Brain microvascular endothelial cell (primary cell): ENCODE measurements at regions not wholly inside any gene's neighbourhood (a gene's known extent, or its start where the extent isn't known, plus 50 kb on each side); places are given as distances from the start of the nearest gene placed in this dataset.

Experiments
- DNase-seq: peaks from one replicate; pipeline ENCODE4 v3.0.0-alpha.2; 2020
- H3K27ac ChIP-seq: fragments of 250-450 bp; sonication (Bioruptor Pico); 2 replicates; pipeline ENCODE4 v1.5.1; 2020; ENCODE audit warnings: mild to moderate bottlenecking, moderate library complexity
- H3K27me3 ChIP-seq: fragments of 250-450 bp; sonication (Bioruptor Pico); replicated peaks from 2 replicates; pipeline ENCODE4 v1.5.1; 2020; ENCODE audit warnings: mild to moderate bottlenecking
- H3K36me3 ChIP-seq: fragments of 250-450 bp; sonication (Bioruptor Pico); replicated peaks from 2 replicates; pipeline ENCODE4 v1.5.1; 2020; ENCODE audit warnings: mild to moderate bottlenecking
- H3K4me3 ChIP-seq: 2 replicates; pipeline ENCODE4 v1.5.1; 2011; ENCODE audit warnings: low read depth, mild to moderate bottlenecking, control low read depth, low read length, moderate library complexity
- in situ Hi-C: cut with HindIII; loops from 2 replicates; pipeline ENCODE4 v1.10.0; 2017; ENCODE audit warnings: low sequenced_read_pairs, low pct_ligation_motif_present
- TF ChIP-seq, protein P1 (sequence below): IDR thresholded peaks from 2 replicates; pipeline ENCODE4 v1.5.1; 2011; ENCODE audit warnings: low read depth, mild to moderate bottlenecking, moderate library complexity, low read length, control low read depth, inconsistent platforms; ENCODE audit errors: missing control alignments

DNA sequence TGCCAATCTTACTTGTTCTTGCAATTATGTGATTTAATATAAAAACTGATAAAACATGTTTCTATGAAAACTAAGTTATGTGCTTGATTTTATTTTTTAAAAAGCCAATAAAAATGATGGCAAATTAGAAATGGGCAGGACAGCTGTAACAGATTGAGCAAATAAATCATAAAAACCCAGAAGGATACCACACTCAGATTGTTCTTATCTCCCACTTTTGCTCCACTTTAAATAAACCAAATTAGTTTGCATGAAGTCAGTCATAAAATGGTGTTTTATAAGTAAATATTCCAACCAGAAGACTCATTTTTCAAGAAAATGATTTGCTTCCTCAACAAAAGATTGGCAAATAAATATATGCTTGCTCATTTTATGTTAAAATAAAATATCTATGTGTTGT, 307.9 kb upstream of the G2E3 start:
- TF ChIP-seq, protein P1, sequence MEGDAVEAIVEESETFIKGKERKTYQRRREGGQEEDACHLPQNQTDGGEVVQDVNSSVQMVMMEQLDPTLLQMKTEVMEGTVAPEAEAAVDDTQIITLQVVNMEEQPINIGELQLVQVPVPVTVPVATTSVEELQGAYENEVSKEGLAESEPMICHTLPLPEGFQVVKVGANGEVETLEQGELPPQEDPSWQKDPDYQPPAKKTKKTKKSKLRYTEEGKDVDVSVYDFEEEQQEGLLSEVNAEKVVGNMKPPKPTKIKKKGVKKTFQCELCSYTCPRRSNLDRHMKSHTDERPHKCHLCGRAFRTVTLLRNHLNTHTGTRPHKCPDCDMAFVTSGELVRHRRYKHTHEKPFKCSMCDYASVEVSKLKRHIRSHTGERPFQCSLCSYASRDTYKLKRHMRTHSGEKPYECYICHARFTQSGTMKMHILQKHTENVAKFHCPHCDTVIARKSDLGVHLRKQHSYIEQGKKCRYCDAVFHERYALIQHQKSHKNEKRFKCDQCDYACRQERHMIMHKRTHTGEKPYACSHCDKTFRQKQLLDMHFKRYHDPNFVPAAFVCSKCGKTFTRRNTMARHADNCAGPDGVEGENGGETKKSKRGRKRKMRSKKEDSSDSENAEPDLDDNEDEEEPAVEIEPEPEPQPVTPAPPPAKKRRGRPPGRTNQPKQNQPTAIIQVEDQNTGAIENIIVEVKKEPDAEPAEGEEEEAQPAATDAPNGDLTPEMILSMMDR, result no peak
- in situ Hi-C loops, result no loop called here
- Histone ChIP-seq H3K27ac (no peak overlapping the region), H3K36me3 (no peaks in the 10 kb centered on the region), H3K27me3 (no peaks in the 10 kb centered on the region), H3K4me3 (no peak overlapping the region)
- no peak for DNase-seq

DNA sequence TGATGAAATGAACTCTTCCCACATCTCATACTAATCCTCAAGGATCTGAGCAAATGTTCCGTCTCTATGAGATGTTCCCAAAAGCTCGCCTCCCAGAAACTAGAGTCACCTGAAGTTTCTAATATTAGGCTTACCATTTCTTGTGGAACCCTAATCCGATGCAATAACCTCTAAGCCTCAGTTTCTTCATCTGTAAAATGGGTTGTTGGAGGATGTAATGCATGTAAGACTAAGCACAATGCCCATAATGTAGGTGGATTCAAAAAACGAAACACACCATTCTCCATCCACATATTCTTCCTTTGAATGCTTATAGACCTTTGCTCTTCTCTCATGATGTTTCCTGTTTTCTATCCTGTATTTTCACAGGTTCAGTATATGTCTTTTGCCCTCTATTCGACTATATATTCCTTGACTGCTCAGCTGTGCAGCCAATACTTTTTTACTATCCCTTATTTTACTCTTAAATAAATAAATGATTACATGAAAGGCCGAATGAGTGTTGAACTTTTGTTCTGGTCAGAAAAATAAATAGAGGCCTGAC, 307.3 kb upstream of the G2E3 start:
- no peaks in the 10 kb centered on the region for H3K27me3 ChIP-seq
- in situ Hi-C loops, result no loop called here
- TF ChIP-seq, protein P1, result no peak

DNA sequence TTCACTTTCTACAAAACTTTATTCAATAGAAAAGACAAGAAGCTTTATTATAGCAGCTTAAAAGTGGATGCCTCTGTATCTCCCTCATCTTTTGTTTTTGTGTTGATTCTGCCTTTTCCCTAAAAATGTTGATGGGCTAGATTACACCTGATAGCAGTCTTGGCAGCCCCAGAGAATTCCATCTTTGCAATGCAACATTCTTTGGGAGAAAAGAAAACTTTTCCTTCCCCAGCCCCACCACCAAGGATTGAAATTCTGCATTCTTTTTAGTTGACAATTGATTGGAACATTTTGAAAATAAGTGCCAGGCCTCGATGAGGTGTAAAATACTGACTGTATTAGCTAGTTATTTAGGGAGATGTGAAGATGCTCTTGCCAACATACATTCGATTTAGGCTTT, 306.8 kb upstream of the G2E3 start:
- in situ Hi-C loops, result no loop called here
- H3K27me3 ChIP-seq, result no peaks in the 10 kb centered on the region
- H3K36me3 ChIP-seq, result no peaks in the 10 kb centered on the region
- H3K27ac ChIP-seq, result no peak overlapping the region
- DNase-seq, result no peak
- H3K4me3 ChIP-seq, result no peak overlapping the region
- TF ChIP-seq, protein P1, result no peak

More for the DNA sequence above, 307.3 kb upstream of the G2E3 start:
- H3K36me3 ChIP-seq, result no peaks in the 10 kb centered on the region
- H3K4me3 ChIP-seq, result no peak overlapping the region
- H3K27ac ChIP-seq, result no peak overlapping the region
- no peak for DNase-seq

DNA sequence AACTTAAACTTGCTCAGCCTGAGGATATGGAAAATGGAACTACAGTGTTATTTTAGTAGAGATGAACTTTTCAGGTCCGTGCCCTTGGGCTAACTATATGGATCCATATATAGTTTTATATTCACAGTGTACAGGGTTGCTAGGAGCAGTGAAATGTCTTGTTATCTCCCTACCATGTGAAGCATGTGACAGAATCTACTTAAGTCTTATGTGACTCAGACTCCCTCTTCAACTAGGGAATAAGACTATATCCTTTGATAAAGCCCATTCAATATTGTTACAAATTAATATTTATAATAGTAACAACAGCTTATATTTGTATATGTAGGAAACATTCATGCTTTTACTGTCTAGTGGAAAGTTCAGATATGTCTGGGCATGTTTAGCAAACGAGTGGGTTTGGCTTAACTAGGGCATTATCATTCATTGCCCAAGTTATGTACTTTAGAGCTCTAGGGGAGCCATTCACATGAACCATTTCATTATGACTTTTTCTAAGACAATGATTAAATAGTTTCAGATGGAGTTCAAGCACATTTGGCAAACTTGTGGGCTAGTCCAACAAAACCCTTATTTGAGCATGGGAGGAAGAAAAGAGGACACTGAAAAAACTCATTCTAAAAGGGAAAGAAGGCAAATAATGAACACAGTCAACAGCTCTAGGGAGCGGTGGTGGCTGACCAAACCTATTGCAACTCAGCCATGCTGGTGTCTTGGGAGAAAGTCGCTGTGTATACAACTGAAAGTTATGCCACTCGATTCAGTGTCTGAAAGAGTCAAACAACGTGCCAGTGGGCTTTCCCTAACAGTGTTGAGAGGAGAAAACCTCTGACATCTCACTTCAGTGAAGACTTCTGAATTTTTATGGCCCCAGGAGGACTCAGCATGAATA, 305.9 kb upstream of the G2E3 start:
- no peak for DNase-seq
- Histone ChIP-seq H3K27me3 (no peaks in the 10 kb centered on the region), H3K27ac (no peak overlapping the region), H3K36me3 (no peaks in the 10 kb centered on the region), H3K4me3 (no peak overlapping the region)
- in situ Hi-C loops, result no loop called here
- TF ChIP-seq, protein P1, result no peak

DNA sequence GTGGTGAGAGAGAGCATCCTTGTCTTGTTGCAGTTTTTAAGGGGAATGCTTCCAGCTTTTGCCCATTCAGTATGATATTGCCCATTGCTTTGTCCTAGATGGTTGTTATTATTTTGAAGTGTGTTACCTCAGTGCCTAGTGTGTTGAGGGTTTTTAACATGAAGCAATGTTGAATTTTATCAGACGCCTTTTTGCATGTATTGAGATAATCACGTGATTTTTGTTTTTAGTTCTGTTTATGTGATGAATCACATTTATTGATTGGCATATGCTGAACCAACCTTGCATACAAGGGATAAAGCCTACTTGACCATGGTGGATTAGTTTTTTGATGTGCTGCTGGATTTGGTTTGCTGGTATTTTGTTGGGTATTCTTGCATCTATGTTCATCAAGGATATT, 302.3 kb upstream of the G2E3 start:
- no peak overlapping the region for H3K4me3 ChIP-seq
- TF ChIP-seq, protein P1, result no peak
- no peaks in the 10 kb centered on the region for H3K36me3 ChIP-seq

More for the DNA sequence above, 302.3 kb upstream of the G2E3 start:
- H3K27me3 ChIP-seq, result no peaks in the 10 kb centered on the region
- no peak overlapping the region for H3K27ac ChIP-seq
- in situ Hi-C loops, result no loop called here
- DNase-seq, result no peak
